GM18520 (cell line): ENCODE measurements at regions not wholly inside any gene's neighbourhood (a gene's known extent, or its start where the extent isn't known, plus 50 kb on each side); places are given as distances from the start of the nearest gene placed in this dataset.
"Not testable (repeated sequence)": the region's sequence is repeated elsewhere in the genome, so short reads cannot be mapped to it uniquely, and the experiment has no call there.

ENCODE experiments used
- ATAC-seq: cut with Tn5 transposase; IDR thresholded peaks from one replicate; pipeline ENCODE4 v1.9.1; 2021; ENCODE audit not compliant: unreplicated experiment

DNA sequence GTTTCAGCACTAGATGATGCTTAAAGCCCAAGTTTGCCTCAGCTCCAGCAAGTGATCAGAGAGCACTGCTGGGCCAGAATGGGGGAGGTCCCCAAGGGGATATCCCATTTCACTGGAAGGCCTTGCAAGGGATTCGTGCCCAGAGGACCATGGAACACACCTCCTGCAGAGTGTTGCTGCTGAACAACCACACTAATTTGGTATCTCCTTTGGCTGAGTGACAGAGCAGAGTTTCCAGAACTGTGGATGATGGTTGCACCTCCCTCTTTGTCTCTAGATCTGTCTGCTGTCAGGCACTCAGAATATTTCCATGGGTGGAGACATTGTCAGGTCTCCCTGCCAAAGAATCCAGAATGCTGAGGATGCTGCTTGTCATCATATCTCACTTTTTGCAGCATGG is 484.8 kb upstream of the NETO1 start:
- ATAC-seq, result no peak

DNA sequence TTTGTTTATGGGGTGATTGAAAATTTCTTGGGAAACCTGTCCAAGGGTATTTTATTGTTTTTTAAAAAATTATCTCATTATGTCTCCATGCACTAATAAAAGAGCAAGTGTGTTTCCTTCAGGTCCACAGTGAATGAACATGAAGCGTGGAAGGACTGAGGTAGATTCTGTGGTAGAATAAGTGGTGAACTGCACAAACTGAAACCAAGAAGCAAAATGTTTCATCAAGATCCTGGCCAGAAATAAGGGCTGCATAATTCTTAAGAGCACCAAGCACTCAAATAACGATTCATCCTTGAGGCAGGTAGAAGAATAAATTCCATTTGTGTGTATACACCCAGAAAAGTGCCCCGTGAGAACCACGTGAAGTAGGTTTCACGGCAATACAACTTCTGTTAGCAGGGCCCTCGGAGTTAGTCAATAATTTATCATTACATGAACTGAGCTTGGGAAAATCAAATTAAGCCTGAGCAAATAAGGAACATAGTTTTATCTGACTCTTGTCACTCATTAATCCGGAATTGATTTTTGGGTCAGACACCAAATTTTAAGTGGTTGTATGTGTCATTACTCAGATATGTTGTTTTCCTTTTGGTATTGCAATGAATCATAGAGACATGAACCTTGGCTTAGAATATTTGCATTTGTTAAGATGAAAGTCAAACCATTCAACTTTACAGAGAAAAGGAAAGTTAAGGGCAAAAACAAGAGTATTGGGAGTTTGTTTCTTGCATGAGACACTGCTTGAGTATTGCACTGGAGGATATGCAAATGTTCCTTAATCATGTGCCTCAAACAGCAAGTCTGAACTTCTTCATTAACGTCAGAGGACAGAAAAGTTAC is 472.6 kb upstream of the NETO1 start:
- peak; percentile 73 for ATAC-seq

DNA sequence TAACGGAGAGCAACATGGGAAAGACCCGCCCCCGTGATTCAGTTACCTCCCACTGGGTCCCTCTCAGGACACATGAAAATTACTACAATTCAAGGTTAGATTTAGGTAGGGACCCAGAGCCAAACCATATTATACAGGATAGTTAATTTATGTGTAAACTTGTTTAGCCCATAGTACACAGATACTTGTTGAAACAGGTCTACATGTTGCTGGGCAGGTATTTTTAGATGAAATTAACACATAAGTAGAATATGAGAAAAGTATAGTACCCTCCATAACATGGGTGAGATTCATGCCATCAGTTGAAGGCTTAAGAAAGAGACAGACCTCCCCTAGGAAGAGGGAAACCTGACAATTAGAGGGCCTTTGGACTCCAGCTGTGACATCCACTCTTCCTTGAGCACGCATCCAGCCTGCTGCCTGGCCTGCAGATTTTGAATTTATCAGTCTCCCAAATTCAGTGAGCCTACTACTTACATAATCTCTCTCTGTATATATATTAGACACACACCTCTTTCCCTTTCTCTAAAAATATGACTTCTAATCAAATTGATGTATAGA is 463.5 kb upstream of the NETO1 start:
- no peak for ATAC-seq

DNA sequence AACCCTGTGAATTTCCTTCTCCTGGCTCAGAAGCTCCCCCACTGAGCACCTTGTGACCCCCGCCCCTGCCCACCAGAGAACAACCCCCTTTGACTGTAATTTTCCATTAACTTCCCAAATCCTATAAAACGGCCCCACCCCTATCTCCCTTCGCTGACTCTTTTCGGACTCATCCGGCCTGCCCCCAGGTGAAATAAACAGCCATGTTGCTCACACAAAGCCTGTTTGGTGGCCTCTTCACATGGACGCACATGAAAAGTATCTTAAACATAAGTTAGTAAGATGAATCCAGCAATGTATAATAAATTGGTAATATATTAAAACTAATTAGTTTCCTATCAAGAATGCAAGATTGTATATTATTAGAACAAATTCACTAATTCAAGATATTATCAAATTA is 462.3 kb upstream of the NETO1 start:
- ATAC-seq, result not testable (repeated sequence)

DNA sequence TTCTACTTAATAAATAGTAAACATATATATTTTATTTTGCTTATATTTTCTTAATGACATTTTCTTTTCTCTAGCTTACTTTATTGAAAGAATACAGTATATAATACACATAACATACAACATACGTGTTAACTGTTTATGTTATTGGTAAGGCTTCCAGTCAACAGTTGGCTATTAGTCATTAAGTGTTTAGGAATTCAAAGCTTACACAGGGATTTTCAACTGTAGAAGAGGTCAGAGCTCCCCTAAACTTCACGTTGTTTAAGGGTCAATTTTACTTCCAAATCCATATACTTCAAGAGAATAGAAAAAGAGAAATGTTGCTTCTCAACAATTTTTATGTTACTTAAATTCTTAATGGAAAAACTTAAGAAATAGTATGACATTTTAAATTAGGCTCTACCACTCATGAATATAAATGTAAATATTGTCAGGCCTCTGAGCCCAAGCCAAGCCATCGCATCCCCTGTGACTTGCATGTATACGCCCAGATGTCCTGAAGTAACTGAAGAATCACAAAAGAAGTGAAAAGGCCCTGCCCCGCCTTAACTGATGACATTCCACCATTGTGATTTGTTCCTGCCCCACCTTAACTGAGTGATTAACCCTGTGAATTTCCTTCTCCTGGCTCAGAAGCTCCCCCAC is 456.5 kb upstream of the NETO1 start:
- ATAC-seq, result not testable (repeated sequence)

DNA sequence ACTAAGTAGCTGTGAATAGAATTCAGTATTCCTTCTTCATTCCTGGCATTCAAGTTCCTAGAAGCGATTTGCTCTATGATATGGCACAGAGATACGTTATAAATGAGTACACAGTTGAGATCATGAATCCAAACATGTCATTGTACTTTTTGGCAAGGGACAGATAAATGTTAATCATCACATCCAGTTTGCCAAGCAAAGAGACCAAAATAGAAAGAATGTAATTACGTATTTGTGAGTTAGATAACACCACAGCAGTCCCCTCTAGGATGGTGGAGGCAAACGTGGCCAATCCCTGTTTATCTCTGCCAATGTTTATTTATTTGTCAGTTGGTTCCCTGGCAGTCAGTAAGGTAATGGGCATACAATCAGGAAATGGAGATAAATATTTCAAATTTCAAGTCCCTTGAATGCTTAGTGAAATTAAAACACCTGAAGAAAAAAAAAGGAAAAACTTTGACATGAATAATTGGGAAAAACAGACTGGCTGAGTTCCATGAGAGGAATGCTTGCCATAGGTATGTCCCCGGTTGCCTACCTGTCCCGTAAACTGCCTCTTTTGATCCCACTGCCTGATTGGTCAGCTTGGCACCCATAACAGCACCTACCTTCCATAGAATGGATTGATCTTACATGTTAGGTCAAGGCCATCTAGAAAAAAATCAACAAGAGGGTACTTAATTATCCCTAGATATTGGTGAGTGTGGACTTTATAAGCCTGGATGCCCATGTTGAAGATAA is 451.1 kb upstream of the NETO1 start:
- no peak for ATAC-seq

DNA sequence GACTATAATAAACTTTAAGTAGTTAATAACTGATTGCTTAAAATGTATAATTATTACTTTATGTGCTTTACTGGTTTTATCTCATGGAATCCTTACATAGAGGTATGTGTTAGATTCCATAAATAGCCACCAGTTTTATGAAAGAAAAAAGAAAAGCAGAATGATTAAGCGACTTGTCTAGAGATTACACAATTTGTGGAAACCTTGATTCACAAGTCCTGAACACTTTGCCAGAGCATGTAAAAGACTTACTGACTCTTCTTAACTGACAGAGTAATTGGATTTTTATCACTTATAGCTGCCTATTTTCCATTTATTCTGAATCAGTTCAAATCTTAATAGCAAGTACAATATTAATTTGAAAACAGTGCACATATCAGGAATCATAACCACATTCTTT is 448.7 kb upstream of the NETO1 start:
- ATAC-seq, result no peak

DNA sequence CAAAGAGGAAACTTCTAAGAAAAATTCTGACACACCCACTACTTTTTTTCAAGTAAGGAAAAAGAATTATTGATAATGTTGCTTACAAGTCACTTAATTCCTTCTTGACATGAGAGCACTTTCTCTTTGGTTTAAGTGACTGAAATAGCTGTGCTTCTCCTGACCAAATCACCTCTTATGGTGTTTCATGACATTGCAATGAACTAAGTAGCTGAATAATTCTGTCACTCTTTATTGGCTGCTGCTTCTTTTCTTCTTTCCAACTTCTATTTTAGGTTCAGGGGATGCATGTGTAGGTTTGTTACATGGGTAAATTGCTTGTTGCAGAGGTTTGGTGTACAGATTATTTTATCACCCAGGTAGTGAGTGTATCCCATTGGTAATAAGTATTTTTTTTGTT is 447.6 kb upstream of the NETO1 start:
- ATAC-seq, result no peak

DNA sequence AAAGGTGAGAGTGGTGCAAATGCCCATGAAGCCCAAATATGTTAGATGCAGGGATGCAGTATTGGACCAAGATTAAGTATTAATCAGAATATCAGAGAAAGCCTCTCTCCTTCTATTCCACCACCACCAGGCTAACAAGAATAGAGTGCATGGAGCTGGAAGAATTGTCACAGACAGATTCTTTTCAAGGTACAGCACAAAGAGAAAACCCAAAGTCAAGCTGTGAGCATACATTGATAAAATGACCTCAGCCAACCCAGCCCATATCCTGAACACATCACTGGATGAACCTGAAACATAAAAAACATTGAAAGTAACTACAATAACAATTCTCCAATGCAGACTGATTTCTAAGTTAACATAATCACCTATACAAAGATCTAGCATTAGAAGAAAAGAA is 445.7 kb upstream of the NETO1 start:
- no peak for ATAC-seq

DNA sequence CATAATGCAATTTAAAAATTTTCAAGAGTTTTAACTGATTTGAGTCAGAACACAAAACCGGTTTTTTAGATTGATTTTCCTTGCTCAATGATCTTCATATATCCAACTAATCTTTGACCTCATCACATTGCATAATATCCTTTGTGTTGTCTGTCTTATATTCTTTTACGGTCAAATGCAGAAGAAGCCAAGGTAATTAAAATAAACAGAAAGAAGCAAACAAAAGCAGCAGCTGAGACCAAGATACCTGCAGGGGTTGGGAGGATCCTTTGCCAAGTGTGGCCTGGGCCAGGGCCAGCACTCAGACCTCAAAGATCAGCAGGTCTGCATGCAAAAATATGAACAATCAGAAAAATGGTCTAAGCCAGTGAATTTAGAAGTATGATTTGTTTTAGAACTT is 428.9 kb upstream of the NETO1 start:
- no peak for ATAC-seq

DNA sequence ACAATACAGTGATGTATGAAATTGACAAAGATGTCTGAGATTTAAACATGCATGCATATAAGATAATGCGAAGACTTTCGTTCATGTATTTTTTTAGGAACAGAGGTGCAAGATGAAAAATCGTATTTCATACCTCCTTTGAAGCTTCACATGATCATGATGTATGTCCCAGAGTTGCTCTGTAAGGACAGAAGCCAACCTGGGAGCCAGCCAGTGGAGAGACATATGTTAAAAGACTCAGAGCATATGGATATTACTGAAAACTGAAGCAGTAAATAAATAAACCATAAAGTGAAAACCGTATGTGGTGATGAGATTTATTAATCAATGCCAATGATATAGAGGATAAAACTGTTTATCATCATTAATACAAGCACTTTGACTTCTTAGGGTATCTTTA is 424.4 kb upstream of the NETO1 start:
- ATAC-seq, result no peak

DNA sequence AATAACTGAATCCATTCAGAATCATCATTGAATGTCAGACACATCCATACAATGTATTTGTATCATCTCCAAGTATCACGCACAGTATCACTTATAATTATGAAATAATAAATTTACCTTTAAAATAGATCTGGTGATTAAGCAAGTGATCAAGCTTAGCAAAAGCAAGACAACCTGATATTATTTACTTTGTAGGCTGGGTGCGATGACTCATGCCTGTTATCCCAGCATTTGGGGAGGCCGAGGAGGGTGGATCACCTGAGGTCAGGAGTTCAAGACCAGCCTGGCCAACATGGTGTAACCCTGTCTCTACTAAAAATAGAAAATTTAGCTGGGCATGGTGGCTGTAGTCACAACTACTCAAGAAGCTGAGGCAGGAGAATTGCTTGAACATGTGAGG is 421.0 kb upstream of the NETO1 start:
- ATAC-seq, result no peak

DNA sequence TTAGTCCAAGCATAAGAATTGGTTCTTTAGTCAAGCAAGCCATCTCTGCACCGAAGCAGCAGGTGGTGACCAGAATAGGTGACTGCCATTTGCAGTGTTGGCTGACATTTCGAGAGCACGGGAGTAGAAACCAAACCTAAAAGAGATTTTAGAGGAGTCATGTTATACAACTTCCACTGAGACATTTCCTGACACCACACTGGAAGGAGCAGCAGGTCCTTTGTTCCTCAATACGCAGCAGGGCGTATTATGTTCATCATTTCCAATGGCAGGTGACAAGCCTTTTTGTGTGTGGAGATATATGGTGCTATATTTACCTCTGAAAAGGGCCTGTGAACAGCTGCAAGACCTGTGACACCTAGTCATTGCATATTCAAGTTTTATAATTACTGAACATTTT is 418.8 kb upstream of the NETO1 start:
- no peak for ATAC-seq

DNA sequence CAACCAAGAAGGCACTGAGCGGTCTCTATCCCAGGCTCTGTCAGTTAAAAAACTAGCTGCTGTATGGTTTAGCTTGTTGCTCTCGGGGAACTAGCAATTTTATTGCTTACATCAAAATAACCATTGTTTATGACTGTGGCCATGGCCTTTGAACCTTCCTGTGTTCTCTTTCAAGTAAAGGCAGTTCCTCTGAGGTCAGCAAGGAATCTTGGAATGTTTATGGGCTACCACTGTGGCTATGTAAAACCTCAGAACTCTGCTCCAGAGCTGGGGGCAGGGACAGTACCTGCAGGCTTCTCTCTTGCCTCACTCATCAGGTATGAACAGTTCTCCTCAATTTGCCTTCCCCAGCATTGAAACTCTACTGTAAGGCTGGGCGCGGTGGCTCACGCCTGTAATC is 416.0 kb upstream of the NETO1 start:
- no peak for ATAC-seq

DNA sequence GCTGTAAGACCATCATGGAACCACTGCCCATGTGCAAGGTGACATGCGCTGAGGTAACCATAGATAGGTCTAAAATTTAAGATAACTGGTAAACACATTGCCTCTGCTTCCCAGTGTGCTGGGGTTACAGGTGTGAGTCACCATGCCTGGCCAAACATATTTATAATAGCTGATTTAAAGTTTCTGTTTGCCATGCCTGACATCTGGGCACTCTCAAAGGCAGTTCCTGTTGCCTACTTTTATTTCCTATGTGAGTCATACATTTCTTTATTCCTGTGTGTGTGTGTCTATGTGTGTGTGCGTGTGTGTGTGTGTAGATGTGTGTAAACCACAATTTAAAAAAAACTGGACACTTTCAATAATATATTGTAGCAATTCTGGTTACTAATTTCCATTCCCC is 415.2 kb upstream of the NETO1 start:
- no peak for ATAC-seq

DNA sequence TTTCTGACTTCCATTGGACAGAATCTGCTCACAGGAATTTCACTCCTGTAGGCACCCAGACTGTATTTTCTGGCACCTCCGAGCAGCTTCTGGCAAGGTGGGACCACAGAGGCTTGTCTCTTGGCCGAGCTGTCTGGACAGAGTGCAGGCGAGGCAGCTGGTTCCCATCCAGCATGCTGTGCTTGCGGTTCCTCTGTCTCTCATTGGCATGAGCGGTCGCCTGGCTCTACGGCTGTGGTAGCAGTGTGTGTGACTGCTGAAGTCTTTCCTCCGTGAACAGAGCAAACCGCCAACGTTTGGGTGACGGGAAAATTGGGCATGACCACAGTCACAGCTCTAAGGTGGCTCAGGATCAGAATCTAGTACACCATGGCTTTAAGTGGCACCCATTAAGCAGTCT is 411.7 kb upstream of the NETO1 start:
- no peak for ATAC-seq

DNA sequence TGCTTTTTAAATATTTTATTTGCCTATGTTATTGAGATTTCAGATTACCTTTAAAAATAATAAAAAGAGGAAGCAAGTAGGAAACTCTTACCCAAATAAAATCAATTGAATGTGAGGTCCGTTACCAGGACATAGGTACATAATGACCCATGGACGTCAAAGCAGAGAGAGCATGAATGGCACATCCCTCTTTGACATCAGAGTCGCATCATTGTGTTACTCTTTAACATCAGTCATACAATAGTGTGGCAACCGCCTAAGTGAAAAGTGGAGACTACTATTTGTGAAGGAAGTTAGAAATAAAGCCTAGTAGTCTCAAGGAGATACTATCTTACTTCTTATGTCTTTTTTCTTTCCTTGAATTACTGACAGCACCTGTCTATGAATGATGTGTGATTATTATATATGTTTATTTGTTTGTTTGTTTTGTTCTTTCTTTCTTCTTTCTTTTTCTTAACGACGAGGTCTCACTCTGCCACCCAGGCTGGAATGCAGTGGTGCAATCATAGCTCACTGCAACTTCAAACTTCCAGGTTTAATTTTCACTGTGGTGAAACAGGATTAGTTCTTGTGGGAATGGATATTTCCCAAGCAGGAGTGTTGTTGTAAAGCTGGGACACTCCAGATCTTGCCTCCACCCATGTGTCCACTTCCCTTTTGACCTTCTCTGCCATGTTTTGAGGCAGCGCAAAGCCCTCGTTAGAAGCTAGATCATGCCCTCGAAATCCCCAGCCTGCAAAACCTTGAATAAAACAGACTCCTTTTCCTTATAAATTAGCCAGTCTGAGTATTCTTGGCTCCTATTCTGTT is 407.2 kb upstream of the NETO1 start:
- ATAC-seq, result no peak

DNA sequence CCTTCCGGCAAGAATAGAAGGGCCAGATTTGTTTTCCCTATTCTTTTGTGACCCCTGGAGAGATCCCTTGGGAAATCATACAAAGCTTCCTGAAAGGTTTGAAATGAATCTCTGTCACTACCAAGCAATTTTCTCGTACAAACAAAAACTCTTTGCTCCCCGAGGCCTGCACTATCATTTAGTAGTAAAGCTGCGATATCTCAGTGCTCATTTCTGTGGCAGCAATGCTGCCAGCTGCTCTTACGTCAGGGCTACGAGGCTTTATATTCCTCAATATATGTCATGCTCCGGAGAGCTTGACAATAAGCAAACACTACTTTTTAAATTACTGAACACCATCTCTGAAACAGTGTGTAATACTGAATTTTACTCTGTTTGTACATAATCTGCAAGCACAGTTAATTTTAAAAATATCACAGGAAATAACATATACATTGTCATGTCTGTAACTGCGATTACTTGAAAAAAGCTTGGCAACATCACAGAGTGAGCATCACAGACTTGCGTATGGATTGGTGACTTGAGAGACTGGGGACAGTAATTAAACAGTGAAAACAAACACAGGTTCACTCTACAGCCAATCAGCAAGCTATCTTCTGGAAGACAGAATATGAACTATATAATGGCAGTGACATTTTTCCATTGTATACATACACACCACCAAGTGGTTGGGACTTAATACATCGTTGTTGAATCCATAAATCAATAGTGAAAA is 403.3 kb upstream of the NETO1 start:
- no peak for ATAC-seq

DNA sequence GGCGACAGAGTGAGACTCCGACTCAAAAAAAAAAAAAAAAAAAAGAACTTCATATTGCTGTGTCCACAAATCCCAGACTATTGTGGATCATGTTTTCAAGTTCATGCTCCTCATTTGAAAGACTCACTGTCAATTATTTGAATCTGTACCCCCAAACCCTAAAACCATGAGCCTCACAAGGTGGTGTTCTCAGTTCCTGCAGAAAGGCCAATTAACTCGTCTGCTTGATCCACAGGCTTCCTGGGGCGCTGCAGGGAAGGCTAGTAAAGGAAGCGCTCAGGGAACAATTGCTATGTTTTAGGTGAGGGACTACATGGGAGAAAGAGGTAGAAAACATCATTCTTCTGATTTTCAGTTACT is 396.8 kb upstream of the NETO1 start:
- no peak for ATAC-seq

DNA sequence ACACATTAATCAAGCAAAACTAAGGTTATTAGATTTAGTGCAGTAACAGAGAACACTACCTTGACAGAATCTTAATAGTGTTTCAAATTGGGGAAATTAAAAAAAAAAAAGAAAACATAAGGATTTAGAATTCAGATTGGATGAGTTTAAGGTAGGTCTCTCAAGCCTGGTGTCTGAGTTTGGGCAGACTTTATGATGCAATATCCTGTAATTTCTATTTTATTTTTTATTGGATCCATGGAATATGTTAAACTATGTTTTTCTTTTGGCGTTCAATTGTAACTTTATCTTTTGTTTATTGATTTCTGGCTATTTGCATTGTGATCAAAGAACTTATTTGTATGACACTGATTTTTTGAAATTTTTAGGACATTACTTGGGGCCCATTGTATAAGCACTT is 394.1 kb upstream of the NETO1 start:
- ATAC-seq, result no peak
